ENCODE measurements at regions not wholly inside any gene's neighbourhood (a gene's known extent, or its start where the extent isn't known, plus 50 kb on each side); places are given as distances from the start of the nearest gene placed in this dataset.

GRCh38 chr3:34139566-34139965 lies 341.1 kb downstream of the PDCD6IP start:
- intact Hi-C loops (cut with DNase I; ENCODE audit: low total_unique reads), result no loop called here
- no peaks in the 10 kb centered on the region for H3K27me3 ChIP-seq (replicated peaks in 1 of 7)
- H3K9me3 ChIP-seq, result peaks cover 0 to 14% (median 5%) of the 10 kb centered on the region in 8 donors
- H3K4me1 ChIP-seq, result no peaks in the 10 kb centered on the region
- H3K27ac ChIP-seq, result no peak overlapping the region
- DNase-seq, result no peak
- no peak overlapping the region for H3K4me3 ChIP-seq
- H3K36me3 ChIP-seq, result no peaks in the 10 kb centered on the region
- TF ChIP-seq POLR2AphosphoS5 (IDR thresholded peaks at IDR 0.05), result no peak
- TF ChIP-seq CTCF (IDR thresholded peaks at IDR 0.05 in 8 of 11, conservative IDR thresholded peaks at IDR 0.05 in 3 of 11), result no peak
- TF ChIP-seq POLR2A (IDR thresholded peaks at IDR 0.05), result no peak

GRCh38 chr3:34140616-34141015 lies 342.2 kb downstream of the PDCD6IP start:
- H3K4me3 ChIP-seq, result no peak overlapping the region
- 34 to 71% (median 53%) methylated on average over 1 of the region's 1 CpG for WGBS, 5 donors
- TF ChIP-seq CTCF (IDR thresholded peaks at IDR 0.05 in 8 of 11, conservative IDR thresholded peaks at IDR 0.05 in 3 of 11) (no peak), POLR2A (IDR thresholded peaks at IDR 0.05) (no peak), POLR2AphosphoS5 (IDR thresholded peaks at IDR 0.05) (no peak)
- no peaks in the 10 kb centered on the region for H3K4me1 ChIP-seq
- peaks cover 0 to 5% (median 2%) of the 10 kb centered on the region in 8 donors for H3K9me3 ChIP-seq
- H3K27me3 ChIP-seq (replicated peaks in 1 of 7), result no peaks in the 10 kb centered on the region
- H3K27ac ChIP-seq, result no peak overlapping the region
- intact Hi-C loops (cut with DNase I; ENCODE audit: low total_unique reads), result no loop called here
- DNase-seq, result no peak
- H3K36me3 ChIP-seq, result no peaks in the 10 kb centered on the region

- 34 to 49% (median 38%) methylated on average over 3 of the region's 3 CpGs for WGBS, 5 donors
- Histone ChIP-seq H3K9me3 (peaks cover 0 to 5% (median 2%) of the 10 kb centered on the region in 8 donors), H3K4me1 (no peaks in the 10 kb centered on the region), H3K27me3 (replicated peaks in 1 of 7) (no peaks in the 10 kb centered on the region), H3K27ac (no peak overlapping the region), H3K36me3 (no peaks in the 10 kb centered on the region), H3K4me3 (no peak overlapping the region)
- no peak for DNase-seq
- TF ChIP-seq POLR2AphosphoS5 (IDR thresholded peaks at IDR 0.05), result no peak
- no peak for TF ChIP-seq POLR2A (IDR thresholded peaks at IDR 0.05)
- TF ChIP-seq CTCF (IDR thresholded peaks at IDR 0.05 in 8 of 11, conservative IDR thresholded peaks at IDR 0.05 in 3 of 11), result no peak
- intact Hi-C loops (cut with DNase I; ENCODE audit: low total_unique reads), result no loop called here
These were observed 343.5 kb downstream of the PDCD6IP start for GRCh38 chr3:34141841-34142337.

GRCh38 chr3:34145796-34146195 lies 347.4 kb downstream of the PDCD6IP start:
- Histone ChIP-seq H3K27me3 (replicated peaks in 1 of 7) (no peaks in the 10 kb centered on the region), H3K9me3 (no peaks in the 10 kb centered on the region), H3K4me1 (no peaks in the 10 kb centered on the region), H3K4me3 (no peak overlapping the region), H3K27ac (no peak overlapping the region), H3K36me3 (no peaks in the 10 kb centered on the region)
- intact Hi-C loops (cut with DNase I; ENCODE audit: low total_unique reads), result no loop called here
- DNase-seq, result no peak
- 29 to 49% (median 41%) methylated on average over 3 of the region's 3 CpGs for WGBS, 5 donors
- TF ChIP-seq POLR2A (IDR thresholded peaks at IDR 0.05) (no peak), POLR2AphosphoS5 (IDR thresholded peaks at IDR 0.05) (no peak), CTCF (IDR thresholded peaks at IDR 0.05 in 8 of 11, conservative IDR thresholded peaks at IDR 0.05 in 3 of 11) (no peak)

Data from spleen (tissue), 11 donors.